Spleen (tissue), 11 donors: ENCODE measurements at regions not wholly inside any gene's neighbourhood (a gene's known extent, or its start where the extent isn't known, plus 50 kb on each side); places are given as distances from the start of the nearest gene placed in this dataset.

Experiments
- DNase-seq: peaks from one replicate; pipeline ENCODE4 v3.0.0-alpha.2; 2020
- H3K27ac ChIP-seq, 8 donors: fragments of 200-600 bp; sonication (generic) in 7 of 8; 1 replicate in 4 of 8; 2 replicates in 4 of 8; pipeline versions ENCODE4 v1.5.0 to v1.8.0; 2016 to 2021; ENCODE audit warnings: inconsistent platforms in 4 of 8, mild to moderate bottlenecking in 4 of 8, moderate library complexity in 1 of 8
- H3K27me3 ChIP-seq, 7 donors: fragments of 200-600 bp; sonication (generic) in 6 of 7; replicated peaks in 1 of 7; 1 replicate in 4 of 7; 2 replicates in 3 of 7; pipeline versions ENCODE4 v1.5.0 to v1.8.0; 2016 to 2021; ENCODE audit warnings: inconsistent platforms in 3 of 7, mild to moderate bottlenecking in 1 of 7
- H3K36me3 ChIP-seq, 6 donors: fragments of 200-600 bp; sonication (generic) in 5 of 6; 1 replicate in 4 of 6; 2 replicates in 2 of 6; pipeline versions ENCODE4 v1.5.0 to v1.8.0; 2016 to 2021; ENCODE audit warnings: inconsistent platforms in 2 of 6
- H3K4me1 ChIP-seq, 6 donors: fragments of 200-600 bp; sonication (generic) in 5 of 6; 1 replicate in 3 of 6; 2 replicates in 3 of 6; pipeline versions ENCODE4 v1.5.0 to v1.8.0; 2016 to 2021; ENCODE audit warnings: inconsistent platforms in 3 of 6
- H3K4me3 ChIP-seq, 8 donors: fragments of 200-600 bp; sonication (generic) in 7 of 8; 1 replicate in 4 of 8; 2 replicates in 4 of 8; pipeline versions ENCODE4 v1.5.0 to v1.8.0; 2016 to 2021; ENCODE audit warnings: inconsistent platforms in 4 of 8, mild to moderate bottlenecking in 4 of 8, moderate library complexity in 2 of 8
- H3K9me3 ChIP-seq, 8 donors: fragments of 200-600 bp; sonication (generic) in 7 of 8; 1 replicate in 4 of 8; 2 replicates in 4 of 8; pipeline versions ENCODE4 v1.5.0 to v1.8.0; 2016 to 2021; ENCODE audit warnings: inconsistent platforms in 4 of 8
- CTCF ChIP-seq, 11 experiments: fragments of 200-600 bp in 7 of 11; fragments of 450-650 bp in 4 of 11; sonication (generic) in 4 of 11; IDR thresholded peaks in 8 of 11; conservative IDR thresholded peaks in 3 of 11; 1 replicate in 7 of 11; 2 replicates in 4 of 11; pipeline versions ENCODE4 v1.4.0 to v1.8.0; 2016 to 2021; ENCODE audit warnings: antibody characterized with exemption in 11 of 11, inconsistent platforms in 4 of 11, mild to moderate bottlenecking in 1 of 11
- POLR2A ChIP-seq, 3 donors: fragments of 450-650 bp; IDR thresholded peaks; one replicate each; pipeline ENCODE4 v1.5.1; 2017; ENCODE audit warnings: antibody characterized with exemption in 3 of 3, mild to moderate bottlenecking in 1 of 3
- POLR2AphosphoS5 ChIP-seq, 3 donors: sonication (generic); formaldehyde crosslinking; IDR thresholded peaks; one replicate each; pipeline ENCODE4 v1.5.1; 2017; ENCODE audit warnings: antibody characterized with exemption in 3 of 3
- WGBS, 5 donors: extraction: QIAGEN DNeasy Blood & Tissue Kit in 3 of 5; methylation state at CpG; one replicate each; pipeline versions ENCODE4 v1.1.5 to v1.1.7; 2013 to 2018; 5-methylcytosine and 5-hydroxymethylcytosine counted together
- intact Hi-C: fragments of 100-400 bp; cut with DNase I; formaldehyde crosslinking; loops from one replicate; pipeline ENCODE4 v1.15.0; 2023; ENCODE audit warnings: low total_unique reads
- donor health status: healthy with polysubstance abuse.
- donor health status: DM: no; HTN: no; CAD: no; lungs with moderate emphysema.
- donor health status: DM: no; HTN: no; CAD: no.
- donor health status: Bipolar disorder and iron deficiency.
- donor health status: healthy.
- donor health status: DM: no; HTN: no; CAD: no.
- donor health status: DM: yes; HTN: yes; CAD: no.

- no peak for DNase-seq
- Histone ChIP-seq H3K4me3 (no peak overlapping the region), H3K27ac (no peak overlapping the region), H3K36me3 (no peaks in the 10 kb centered on the region), H3K9me3 (no peaks in the 10 kb centered on the region), H3K4me1 (no peaks in the 10 kb centered on the region), H3K27me3 (peaks cover 0 to 7% (median 0%) of the 10 kb centered on the region in 7 donors)
- intact Hi-C loops: no loop called here
- WGBS, 5 donors: 89 to 94% (median 91%) methylated on average over 16 to 22 of the region's 22 CpGs
- no peak for TF ChIP-seq POLR2AphosphoS5 (IDR thresholded peaks at IDR 0.05)
- no peak for TF ChIP-seq POLR2A (IDR thresholded peaks at IDR 0.05)
- TF ChIP-seq CTCF (IDR thresholded peaks at IDR 0.05 in 8 of 11, conservative IDR thresholded peaks at IDR 0.05 in 3 of 11): no peak
Measured at GRCh38 chr6:167424060-167424673, 99.3 kb downstream of the TTLL2 start.

GRCh38 chr6:167424700-167425099 lies 99.8 kb downstream of the TTLL2 start:
- H3K27me3 ChIP-seq: peaks cover 0 to 12% (median 0%) of the 10 kb centered on the region in 7 donors
- no peaks in the 10 kb centered on the region for H3K4me1 ChIP-seq
- TF ChIP-seq POLR2A (IDR thresholded peaks at IDR 0.05) (no peak), POLR2AphosphoS5 (IDR thresholded peaks at IDR 0.05) (no peak), CTCF (IDR thresholded peaks at IDR 0.05 in 8 of 11, conservative IDR thresholded peaks at IDR 0.05 in 3 of 11) (no peak)
- peaks cover 0 to 4% (median 0%) of the 10 kb centered on the region in 8 donors for H3K9me3 ChIP-seq
- no peak for DNase-seq
- no peaks in the 10 kb centered on the region for H3K36me3 ChIP-seq
- no peak overlapping the region for H3K27ac ChIP-seq
- H3K4me3 ChIP-seq: no peak overlapping the region
- 87 to 96% (median 89%) methylated on average over 9 of the region's 9 CpGs for WGBS, 5 donors
- intact Hi-C loops: no loop called here

- Histone ChIP-seq H3K9me3 (peaks cover 0 to 6% (median 0%) of the 10 kb centered on the region in 8 donors), H3K4me1 (no peaks in the 10 kb centered on the region), H3K27ac (no peak overlapping the region), H3K4me3 (no peak overlapping the region), H3K27me3 (peaks cover 0 to 9% (median 0%) of the 10 kb centered on the region in 7 donors), H3K36me3 (no peaks in the 10 kb centered on the region)
- intact Hi-C loops: no loop called here
- DNase-seq: no peak
- WGBS, 5 donors: 15 to 42% (median 24%) methylated on average over 5 of the region's 5 CpGs
- TF ChIP-seq POLR2AphosphoS5 (IDR thresholded peaks at IDR 0.05) (no peak), CTCF (IDR thresholded peaks at IDR 0.05 in 8 of 11, conservative IDR thresholded peaks at IDR 0.05 in 3 of 11) (no peak), POLR2A (IDR thresholded peaks at IDR 0.05) (no peak)
Measured at GRCh38 chr6:167426084-167426483, 101.2 kb downstream of the TTLL2 start.

- no peaks in the 10 kb centered on the region for H3K36me3 ChIP-seq
- H3K4me1 ChIP-seq: no peaks in the 10 kb centered on the region
- intact Hi-C loops: no loop called here
- TF ChIP-seq CTCF (IDR thresholded peaks at IDR 0.05 in 8 of 11, conservative IDR thresholded peaks at IDR 0.05 in 3 of 11) (no peak), POLR2A (IDR thresholded peaks at IDR 0.05) (no peak), POLR2AphosphoS5 (IDR thresholded peaks at IDR 0.05) (no peak)
- WGBS, 5 donors: 58 to 83% (median 71%) methylated on average over 5 of the region's 5 CpGs
- H3K27me3 ChIP-seq: peaks cover 0 to 11% (median 0%) of the 10 kb centered on the region in 7 donors
- H3K9me3 ChIP-seq: peaks cover 0 to 6% (median 0%) of the 10 kb centered on the region in 8 donors
- no peak overlapping the region for H3K4me3 ChIP-seq
- no peak for DNase-seq
- no peak overlapping the region for H3K27ac ChIP-seq
Measured at GRCh38 chr6:167426651-167427050, 101.8 kb downstream of the TTLL2 start.
